Neuronal stem cell (in vitro differentiated cells): ENCODE measurements at regions not wholly inside any gene's neighbourhood (a gene's known extent, or its start where the extent isn't known, plus 50 kb on each side); places are given as distances from the start of the nearest gene placed in this dataset.
A peak's percentile ranks its signal among the peaks of the same experiment; 100 is the strongest.

Experiments used
- DNase-seq: peaks from one replicate; pipeline ENCODE4 v3.0.0-alpha.2; 2013; ENCODE audit warnings: low spot score
- H2AFZ ChIP-seq: one replicate; pipeline ENCODE4 v1.6.1; 2013; ENCODE audit warnings: mild to moderate bottlenecking, low read length, inconsistent platforms
- H2AK5ac ChIP-seq: 2 replicates; pipeline ENCODE4 v1.6.1; 2013; ENCODE audit warnings: low read depth, mild to moderate bottlenecking, inconsistent platforms, low read length, moderate library complexity, mixed read lengths
- H2BK120ac ChIP-seq: 2 replicates; pipeline ENCODE4 v1.6.1; 2013; ENCODE audit warnings: low read depth, mild to moderate bottlenecking, inconsistent platforms, low read length, moderate library complexity, mixed read lengths
- H2BK12ac ChIP-seq: one replicate; pipeline ENCODE4 v1.6.1; 2013; ENCODE audit warnings: low read length, inconsistent platforms
- H2BK15ac ChIP-seq: 2 replicates; pipeline ENCODE4 v1.6.1; 2013; ENCODE audit warnings: mild to moderate bottlenecking, low read length, inconsistent platforms, mixed read lengths
- H2BK5ac ChIP-seq: one replicate; pipeline ENCODE4 v1.6.1; 2013; ENCODE audit warnings: inconsistent platforms, mild to moderate bottlenecking, low read length, moderate library complexity
- H3K14ac ChIP-seq: one replicate; pipeline ENCODE4 v1.6.1; 2013; ENCODE audit warnings: low read length, inconsistent platforms
- H3K18ac ChIP-seq: 2 replicates; pipeline ENCODE4 v1.6.1; 2013; ENCODE audit warnings: low read length, inconsistent platforms
- H3K23ac ChIP-seq: 2 replicates; pipeline ENCODE4 v1.6.1; 2013; ENCODE audit warnings: low read depth, mild to moderate bottlenecking, mixed read lengths, low read length, inconsistent platforms; ENCODE audit not compliant: poor library complexity
- H3K27ac ChIP-seq: replicated peaks from 3 replicates; pipeline ENCODE4 v1.5.1; 2013; ENCODE audit warnings: low read length, inconsistent platforms
- H3K27me3 ChIP-seq, 3 experiments: 2 replicates each; pipeline ENCODE4 v1.6.1; 2013; ENCODE audit warnings: low read length in 3 of 3, mild to moderate bottlenecking in 2 of 3, inconsistent platforms in 1 of 3, low read depth in 1 of 3, mixed read lengths in 1 of 3, moderate library complexity in 1 of 3; ENCODE audit not compliant: control insufficient read depth in 3 of 3, insufficient read depth in 3 of 3
- H3K36me3 ChIP-seq, 2 donors: replicated peaks in 1 of 2; 2 replicates each; pipeline ENCODE4 v1.6.1; 2013; ENCODE audit warnings: low read length in 2 of 2; ENCODE audit not compliant: control insufficient read depth in 2 of 2, insufficient read depth in 2 of 2
- H3K4ac ChIP-seq: 2 replicates; pipeline ENCODE4 v1.6.1; 2013; ENCODE audit warnings: inconsistent platforms, mild to moderate bottlenecking, low read length, moderate library complexity
- H3K4me1 ChIP-seq, 2 donors: 1 replicate in 1 of 2; 2 replicates in 1 of 2; pipeline ENCODE4 v1.6.1; 2013; ENCODE audit warnings: low read length in 2 of 2, low read depth in 1 of 2; ENCODE audit not compliant: control insufficient read depth in 2 of 2, insufficient read depth in 1 of 2
- H3K4me2 ChIP-seq: one replicate; pipeline ENCODE4 v1.6.1; 2013; ENCODE audit warnings: mild to moderate bottlenecking, low read length, inconsistent platforms; ENCODE audit not compliant: insufficient read depth, poor library complexity, severe bottlenecking
- H3K4me3 ChIP-seq, 2 donors: 2 replicates each; pipeline ENCODE4 v1.5.1; 2013; ENCODE audit warnings: low read length in 2 of 2, mild to moderate bottlenecking in 2 of 2, inconsistent platforms in 1 of 2, moderate library complexity in 1 of 2
- H3K79me1 ChIP-seq: one replicate; pipeline ENCODE4 v1.6.1; 2013; ENCODE audit warnings: low read depth, mild to moderate bottlenecking, inconsistent platforms, low read length, moderate library complexity
- H3K9ac ChIP-seq: one replicate; pipeline ENCODE4 v1.6.1; 2013; ENCODE audit warnings: mild to moderate bottlenecking, low read depth, low read length, inconsistent platforms; ENCODE audit not compliant: poor library complexity
- H3K9me3 ChIP-seq, 2 donors: replicated peaks in 1 of 2; 2 replicates each; pipeline versions ENCODE3 to v1.6.1; 2013; ENCODE audit warnings: low read length in 2 of 2, mild to moderate bottlenecking in 2 of 2, inconsistent platforms in 1 of 2, low read depth in 1 of 2, mixed read lengths in 1 of 2, moderate library complexity in 1 of 2; ENCODE audit not compliant: control insufficient read depth in 2 of 2, insufficient read depth in 1 of 2
- H4K8ac ChIP-seq: one replicate; pipeline ENCODE4 v1.6.1; 2013; ENCODE audit warnings: low read depth, mild to moderate bottlenecking, inconsistent platforms, low read length, moderate library complexity
- H4K91ac ChIP-seq: one replicate; pipeline ENCODE4 v1.6.1; 2013; ENCODE audit warnings: low read length, low read depth, mild to moderate bottlenecking, inconsistent platforms; ENCODE audit not compliant: poor library complexity
- WGBS, 2 donors: extraction: QIAGEN DNeasy Blood & Tissue Kit; methylation state at CpG; one replicate each; pipeline ENCODE4 v1.1.7; 2013; ENCODE audit warnings: missing lambda C conversion rate in 2 of 2, mixed read lengths in 1 of 2; ENCODE audit not compliant: insufficient read length in 2 of 2, insufficient replicate concordance in 1 of 2; ENCODE audit errors: extremely low coverage in 2 of 2; 5-methylcytosine and 5-hydroxymethylcytosine counted together

DNA sequence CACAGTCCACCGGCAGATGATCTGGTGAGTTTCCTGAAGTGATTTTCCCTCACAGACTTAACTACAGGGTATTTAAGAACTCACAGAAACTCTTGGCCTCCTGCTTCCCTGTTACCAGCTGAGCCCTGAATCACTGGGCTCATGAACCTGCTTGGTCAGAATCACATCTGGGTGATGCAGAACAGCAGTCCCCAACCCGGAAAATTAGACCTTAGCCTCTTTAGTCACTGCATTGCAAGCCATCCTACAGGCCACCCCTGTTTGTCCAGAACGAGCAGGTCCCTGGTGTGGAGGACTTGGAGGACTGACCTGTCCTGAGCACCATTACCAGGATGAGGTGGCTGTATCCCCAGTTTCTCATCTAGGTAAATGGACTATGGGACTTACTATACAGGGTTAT lies 539.2 kb downstream of the TNS3 start:
- no peak overlapping the region for H4K8ac ChIP-seq
- H3K27ac ChIP-seq: no peak overlapping the region
- H3K4me3 ChIP-seq: no peak overlapping the region
- H3K79me1 ChIP-seq: no peaks in the 10 kb centered on the region
- H2BK120ac ChIP-seq: no peak overlapping the region
- H2AFZ ChIP-seq: no peak overlapping the region
- H3K4me1 ChIP-seq: peaks cover 9 to 28% of the 10 kb centered on the region in 2 donors
- H2BK12ac ChIP-seq: no peak overlapping the region
- H3K9ac ChIP-seq: no peak overlapping the region
- H3K4ac ChIP-seq: no peak overlapping the region
- H4K91ac ChIP-seq: no peak overlapping the region
- H3K4me2 ChIP-seq: no peak overlapping the region
- H2BK5ac ChIP-seq: no peak overlapping the region
- no peak overlapping the region for H2BK15ac ChIP-seq
- WGBS, 2 donors: no CpG with 5 or more reads among the region's 3 CpGs
- no peaks in the 10 kb centered on the region for H3K27me3 ChIP-seq
- no peak overlapping the region for H3K14ac ChIP-seq
- no peaks in the 10 kb centered on the region for H3K9me3 ChIP-seq
- no peaks in the 10 kb centered on the region for H3K36me3 ChIP-seq
- H3K18ac ChIP-seq: no peak overlapping the region
- H2AK5ac ChIP-seq: no peak overlapping the region
- no peak for DNase-seq
- no peak overlapping the region for H3K23ac ChIP-seq

- H3K14ac ChIP-seq: no peak overlapping the region
- DNase-seq: no peak
- H4K8ac ChIP-seq: no peak overlapping the region
- no peaks in the 10 kb centered on the region for H3K36me3 ChIP-seq
- H2BK120ac ChIP-seq: no peak overlapping the region
- no peaks in the 10 kb centered on the region for H3K79me1 ChIP-seq
- H3K18ac ChIP-seq: no peak overlapping the region
- H3K27ac ChIP-seq: no peak overlapping the region
- H3K9me3 ChIP-seq: no peaks in the 10 kb centered on the region
- WGBS, 2 donors: no CpG with 5 or more reads among the region's 10 CpGs
- H4K91ac ChIP-seq: no peak overlapping the region
- no peak overlapping the region for H3K4ac ChIP-seq
- no peak overlapping the region for H2BK12ac ChIP-seq
- no peak overlapping the region for H3K9ac ChIP-seq
- H2AK5ac ChIP-seq: no peak overlapping the region
- peaks cover 9 to 25% of the 10 kb centered on the region in 2 donors for H3K4me1 ChIP-seq
- no peak overlapping the region for H3K4me3 ChIP-seq
- H3K27me3 ChIP-seq: peaks cover 0 to 2% (median 0%) of the 10 kb centered on the region in 3 experiments
- no peak overlapping the region for H2BK5ac ChIP-seq
- no peak overlapping the region for H3K4me2 ChIP-seq
- H3K23ac ChIP-seq: no peak overlapping the region
- no peak overlapping the region for H2BK15ac ChIP-seq
- no peak overlapping the region for H2AFZ ChIP-seq
These were observed 541.0 kb downstream of the TNS3 start for GRCh38 chr7:47040795-47041347.

DNA sequence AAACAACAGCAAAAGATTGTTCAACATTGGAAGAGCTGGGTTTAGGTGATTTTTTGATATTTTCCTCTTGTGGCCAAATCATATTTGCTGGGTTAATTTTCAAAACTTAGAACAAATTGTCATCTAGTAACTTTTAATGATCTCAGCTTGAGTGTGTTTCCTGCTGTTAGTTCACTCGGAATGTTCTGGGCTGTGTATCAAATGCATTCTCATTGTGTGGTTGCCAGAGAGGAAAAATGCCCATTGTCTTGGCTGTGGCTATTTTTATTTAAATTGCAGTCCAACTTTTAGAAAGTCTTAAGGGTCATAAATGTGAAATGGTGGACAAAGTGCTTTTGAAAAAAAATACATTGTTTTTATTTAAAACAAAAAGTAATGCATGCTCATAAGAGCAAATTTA lies 542.0 kb downstream of the TNS3 start:
- Histone ChIP-seq H3K9ac (no peak overlapping the region), H4K8ac (no peak overlapping the region), H3K4me1 (peaks cover 13 to 17% of the 10 kb centered on the region in 2 donors), H2BK120ac (no peak overlapping the region), H2AFZ (no peak overlapping the region), H3K4me3 (no peak overlapping the region), H2AK5ac (no peak overlapping the region), H4K91ac (no peak overlapping the region), H2BK5ac (no peak overlapping the region), H3K4me2 (no peak overlapping the region), H3K9me3 (no peaks in the 10 kb centered on the region), H3K27me3 (peaks cover 0 to 2% (median 0%) of the 10 kb centered on the region in 3 experiments), H3K27ac (no peak overlapping the region), H3K23ac (no peak overlapping the region), H3K79me1 (no peaks in the 10 kb centered on the region), H3K4ac (no peak overlapping the region), H2BK12ac (no peak overlapping the region), H3K18ac (no peak overlapping the region), H3K36me3 (no peaks in the 10 kb centered on the region), H2BK15ac (no peak overlapping the region), H3K14ac (no peak overlapping the region)
- no CpG with 5 or more reads among the region's 1 CpG for WGBS, 2 donors
- no peak for DNase-seq

DNA sequence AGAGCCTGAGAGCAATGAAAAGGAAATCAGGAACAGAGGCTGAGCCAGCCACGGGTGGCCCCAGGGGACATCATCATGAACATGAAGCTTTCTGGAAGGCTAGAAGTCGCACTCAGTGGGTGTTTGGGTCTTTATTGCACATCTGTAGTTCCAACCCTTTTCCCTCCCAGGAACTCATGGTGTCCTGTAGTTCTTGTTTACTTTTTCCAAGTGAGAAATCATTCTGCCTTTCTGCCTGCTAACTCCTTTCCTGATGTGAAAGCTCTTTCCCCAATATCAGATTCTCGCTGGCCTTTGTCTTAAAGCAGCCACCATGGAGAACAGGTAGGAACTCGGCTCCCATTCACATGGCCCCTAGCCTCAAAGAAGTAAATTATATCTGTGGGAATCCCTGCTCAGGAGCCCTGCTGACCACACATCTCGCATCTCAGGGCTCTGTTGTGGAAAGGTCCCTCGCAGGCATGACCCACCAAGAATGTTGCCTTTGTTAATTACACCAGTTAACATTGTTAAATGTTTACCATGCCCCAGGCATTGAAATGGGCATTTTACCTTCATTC lies 542.7 kb downstream of the TNS3 start:
- WGBS, 2 donors: no CpG with 5 or more reads among the region's 6 CpGs
- no peak overlapping the region for H2AK5ac ChIP-seq
- H3K27me3 ChIP-seq: peaks cover 0 to 2% (median 0%) of the 10 kb centered on the region in 3 experiments
- no peak overlapping the region for H4K8ac ChIP-seq
- no peak overlapping the region for H3K4me3 ChIP-seq
- H2BK5ac ChIP-seq: no peak overlapping the region
- peaks cover 13 to 14% of the 10 kb centered on the region in 2 donors for H3K4me1 ChIP-seq
- H3K14ac ChIP-seq: no peak overlapping the region
- H4K91ac ChIP-seq: no peak overlapping the region
- H2AFZ ChIP-seq: peak overlapping the region; percentile 1
- no peak overlapping the region for H3K9ac ChIP-seq
- no peak overlapping the region for H3K27ac ChIP-seq
- no peak overlapping the region for H2BK12ac ChIP-seq
- DNase-seq: no peak
- H3K4ac ChIP-seq: no peak overlapping the region
- no peak overlapping the region for H2BK15ac ChIP-seq
- no peaks in the 10 kb centered on the region for H3K79me1 ChIP-seq
- no peak overlapping the region for H2BK120ac ChIP-seq
- H3K36me3 ChIP-seq: no peaks in the 10 kb centered on the region
- no peak overlapping the region for H3K4me2 ChIP-seq
- no peak overlapping the region for H3K18ac ChIP-seq
- H3K23ac ChIP-seq: no peak overlapping the region
- no peaks in the 10 kb centered on the region for H3K9me3 ChIP-seq
